ENCODE measurements at regions not wholly inside any gene's neighbourhood (a gene's known extent, or its start where the extent isn't known, plus 50 kb on each side); places are given as distances from the start of the nearest gene placed in this dataset.

GRCh38 chr22:47296405-47297260, 534.2 kb downstream of the TBC1D22A start:
- TF ChIP-seq, protein P1, sequence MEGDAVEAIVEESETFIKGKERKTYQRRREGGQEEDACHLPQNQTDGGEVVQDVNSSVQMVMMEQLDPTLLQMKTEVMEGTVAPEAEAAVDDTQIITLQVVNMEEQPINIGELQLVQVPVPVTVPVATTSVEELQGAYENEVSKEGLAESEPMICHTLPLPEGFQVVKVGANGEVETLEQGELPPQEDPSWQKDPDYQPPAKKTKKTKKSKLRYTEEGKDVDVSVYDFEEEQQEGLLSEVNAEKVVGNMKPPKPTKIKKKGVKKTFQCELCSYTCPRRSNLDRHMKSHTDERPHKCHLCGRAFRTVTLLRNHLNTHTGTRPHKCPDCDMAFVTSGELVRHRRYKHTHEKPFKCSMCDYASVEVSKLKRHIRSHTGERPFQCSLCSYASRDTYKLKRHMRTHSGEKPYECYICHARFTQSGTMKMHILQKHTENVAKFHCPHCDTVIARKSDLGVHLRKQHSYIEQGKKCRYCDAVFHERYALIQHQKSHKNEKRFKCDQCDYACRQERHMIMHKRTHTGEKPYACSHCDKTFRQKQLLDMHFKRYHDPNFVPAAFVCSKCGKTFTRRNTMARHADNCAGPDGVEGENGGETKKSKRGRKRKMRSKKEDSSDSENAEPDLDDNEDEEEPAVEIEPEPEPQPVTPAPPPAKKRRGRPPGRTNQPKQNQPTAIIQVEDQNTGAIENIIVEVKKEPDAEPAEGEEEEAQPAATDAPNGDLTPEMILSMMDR (IDR thresholded peaks at IDR 0.05): no peak
- TF ChIP-seq EP300 (IDR thresholded peaks at IDR 0.05): no peak
